K562 (cell line): ENCODE measurements at regions not wholly inside any gene's neighbourhood (a gene's known extent, or its start where the extent isn't known, plus 50 kb on each side); places are given as distances from the start of the nearest gene placed in this dataset.
A peak's percentile ranks its signal among the peaks of the same experiment; 100 is the strongest.

Experiments
- ATAC-seq: fragments of 200-7000 bp; cut with Tn5 transposase; 3 replicates; pipeline ENCODE4 v1.9.1; 2020; ENCODE audit warnings: moderate library complexity
- BruUV-seq: library from RNA; stranded (reverse); fragments of 400-500 nt; replicated peaks from 2 replicates; lab custom pipeline; 2021; lab: Mats Ljungman, UMichigan
- CTCF ChIA-PET: fragments of 300-600 bp; formaldehyde crosslinking; extraction: SDS; loops from one replicate; lab custom pipeline; 2021; ENCODE audit warnings: low intra/inter-chr PET ratio; lab: Yijun Ruan, JAX
- POLR2A ChIA-PET: fragments of 300-600, 350-650 bp; sonication (Branson Sonifier 250); formaldehyde crosslinking; extraction: SDS; loops from one replicate; lab custom pipeline; 2021; ENCODE audit warnings: antibody characterized with exemption, inconsistent platforms; lab: Yijun Ruan, JAX
- DNase-seq, 4 experiments: peaks; one replicate each; pipeline versions ENCODE4 v3.0.0 to v3.0.0-alpha.2; 2011 to 2018; ENCODE audit warnings: low spot score in 3 of 4, mixed read lengths in 3 of 4; ENCODE audit errors: extremely low read depth in 1 of 4
- FAIRE-seq: peaks from 2 replicates; lab custom pipeline; 2011; peaks lifted over from hg19 to GRCh38; lab: Jason Lieb, UNC
- H2AFZ ChIP-seq: 2 replicates; pipeline ENCODE4 v1.6.0; 2011; ENCODE audit warnings: low read depth, low read length, control low read depth, inconsistent platforms
- H3K27ac ChIP-seq: fragments of 200-600 bp; 3 replicates; pipeline ENCODE4 v1.8.0; 2011; ENCODE audit warnings: low read depth, mild to moderate bottlenecking, control low read depth, inconsistent platforms, low read length, moderate library complexity, mixed read lengths; ENCODE audit errors: extremely low read depth
- H3K27me3 ChIP-seq, 2 experiments: fragments of 300-600 bp in 1 of 2; 2 replicates in 1 of 2; 3 replicates in 1 of 2; pipeline versions ENCODE4 v1.6.0 to v1.8.0; 2011; ENCODE audit warnings: inconsistent platforms in 2 of 2, low read length in 2 of 2, mild to moderate bottlenecking in 1 of 2, mixed read lengths in 1 of 2, moderate library complexity in 1 of 2; ENCODE audit not compliant: control insufficient read depth in 2 of 2, insufficient read depth in 2 of 2
- H3K36me3 ChIP-seq: fragments of 300-600 bp; 3 replicates; pipeline ENCODE4 v1.8.0; 2011; ENCODE audit warnings: mild to moderate bottlenecking, low read length, inconsistent platforms; ENCODE audit not compliant: control insufficient read depth, insufficient read depth
- H3K4me1 ChIP-seq, 2 experiments: fragments of 200-600 bp in 1 of 2; replicated peaks in 1 of 2; 2 replicates in 1 of 2; 3 replicates in 1 of 2; pipeline versions ENCODE4 v1.5.1 to v1.8.0; 2011; ENCODE audit warnings: inconsistent platforms in 2 of 2, low read length in 2 of 2, mild to moderate bottlenecking in 1 of 2, mixed read lengths in 1 of 2, moderate library complexity in 1 of 2; ENCODE audit not compliant: control insufficient read depth in 2 of 2, insufficient read depth in 2 of 2
- H3K4me2 ChIP-seq: 2 replicates; pipeline ENCODE4 v1.6.1; 2011; ENCODE audit warnings: low read length, control low read depth, inconsistent platforms, mixed read lengths; ENCODE audit not compliant: insufficient read depth
- H3K4me3 ChIP-seq: fragments of 200-600 bp; sonication (generic), shearing (Covaris generic); 2 replicates; pipeline ENCODE4 v1.5.1; 2016; ENCODE audit warnings: control low read depth, inconsistent platforms
- H3K79me2 ChIP-seq: fragments of 200-600 bp; 3 replicates; pipeline ENCODE4 v1.8.0; 2011; ENCODE audit warnings: low read length, inconsistent platforms; ENCODE audit not compliant: control insufficient read depth, insufficient read depth
- H3K9ac ChIP-seq, 2 experiments: 2 replicates each; pipeline versions ENCODE4 v1.6.0 to v1.6.1; 2011; ENCODE audit warnings: low read depth in 2 of 2, low read length in 2 of 2, control low read depth in 1 of 2, inconsistent platforms in 1 of 2, mild to moderate bottlenecking in 1 of 2, mixed read lengths in 1 of 2; ENCODE audit not compliant: insufficient read depth in 1 of 2
- H3K9me1 ChIP-seq: one replicate; pipeline ENCODE4 v1.6.0; 2011; ENCODE audit warnings: inconsistent platforms, mild to moderate bottlenecking, low read length, moderate library complexity; ENCODE audit not compliant: control insufficient read depth, insufficient read depth
- H3K9me3 ChIP-seq: replicated peaks from 2 replicates; pipeline ENCODE4 v1.5.1; 2011; ENCODE audit warnings: low read depth, low read length, inconsistent platforms; ENCODE audit not compliant: control insufficient read depth, insufficient read depth
- H4K20me1 ChIP-seq: replicated peaks from 2 replicates; pipeline ENCODE4 v1.6.1; 2011; ENCODE audit warnings: low read length, inconsistent platforms, mixed read lengths; ENCODE audit not compliant: control insufficient read depth, insufficient read depth
- CBX1 ChIP-seq: sonication (generic); IDR thresholded peaks from 2 replicates; pipeline ENCODE4 v1.6.1; 2016; ENCODE audit warnings: antibody characterized with exemption, low read depth, mild to moderate bottlenecking
- HINFP ChIP-seq: fragments of 450-650 bp; conservative IDR thresholded peaks from 2 replicates; pipeline ENCODE4 v1.6.1; 2016; ENCODE audit warnings: missing genetic modification characterization, low read depth, mild to moderate bottlenecking, control low read depth, missing compliant biosample characterization
- NRF1 ChIP-seq, 2 experiments: fragments of 450-650 bp; IDR thresholded peaks in 1 of 2; conservative IDR thresholded peaks in 1 of 2; 2 replicates each; pipeline ENCODE4 v1.6.1; 2014; ENCODE audit warnings: mild to moderate bottlenecking in 2 of 2
- ZFPM2 ChIP-seq: fragments of 250-450 bp; sonication (Bioruptor Pico); IDR thresholded peaks from 2 replicates; pipeline ENCODE4 v1.5.1; 2022; ENCODE audit warnings: mild to moderate bottlenecking
- ZNF124 ChIP-seq: sonication (generic); formaldehyde crosslinking; IDR thresholded peaks from 2 replicates; pipeline ENCODE4 v1.8.1; 2022; ENCODE audit warnings: missing genetic modification reagents
- ZNF561 ChIP-seq: fragments of 450-650 bp; formaldehyde crosslinking; conservative IDR thresholded peaks from 2 replicates; pipeline ENCODE4 v1.4.0; 2020; ENCODE audit warnings: mild to moderate bottlenecking, moderate library complexity
- ZNF764 ChIP-seq: fragments of 250-450 bp; sonication (Bioruptor Pico); IDR thresholded peaks from 2 replicates; pipeline ENCODE4 v1.4.0; 2020; ENCODE audit warnings: low read depth, mild to moderate bottlenecking, moderate library complexity
- WGBS: fragments of 100-300 bp; shearing (Covaris generic); methylation state at CpG from one replicate; pipeline ENCODE4 v1.1.6; 2016; ENCODE audit warnings: low coverage, mixed read lengths; ENCODE audit not compliant: insufficient coverage; ENCODE audit errors: missing lambda C conversion rate; 5-methylcytosine and 5-hydroxymethylcytosine counted together
- in situ Hi-C: fragments of 300-500 bp; cut with MboI; formaldehyde crosslinking; loops from 4 replicates; pipeline ENCODE4 v1.15.0; 2018; ENCODE audit warnings: inconsistent platforms, mixed read lengths
- intact Hi-C: fragments of 100-400 bp; cut with micrococcal nuclease; formaldehyde crosslinking; loops from 2 replicates; pipeline ENCODE4 v1.14.2; 2022

GRCh38 chr6:44627091-44627882, 239.8 kb downstream of the CDC5L start:
- TF ChIP-seq NRF1 (conservative IDR thresholded peaks at IDR 0.05 in 1 of 2, IDR thresholded peaks at IDR 0.05 in 1 of 2) (peak; percentile 57 to 69), CBX1 (no peak)
- BruUV-seq, result no TSS peak
- Histone ChIP-seq H3K36me3 (no peaks in the 10 kb centered on the region), H3K9me3 (no peaks in the 10 kb centered on the region), H3K4me1 (no peaks in the 10 kb centered on the region), H2AFZ (no peak overlapping the region), H3K4me3 (no peak overlapping the region), H3K9ac (no peak overlapping the region), H4K20me1 (no peaks in the 10 kb centered on the region; the same call in 1 of the 2 replicates), H3K27me3 (peaks cover 7 to 63% of the 10 kb centered on the region in 2 experiments; a peak in 3 of 5 replicates), H3K4me2 (no peak overlapping the region), H3K79me2 (no peaks in the 10 kb centered on the region), H3K9me1 (no peaks in the 10 kb centered on the region), H3K27ac (no peak overlapping the region)
- CTCF ChIA-PET, result no interaction called here
- POLR2A ChIA-PET, result interaction anchor here (0.7 kb wide), 1 partner anchor 9 kb away, joined by 3 read pairs; no protein-coding TSS in a partner anchor
- ATAC-seq (no peak), FAIRE-seq (no peak), DNase-seq (no peak)
- intact Hi-C loops, result no loop called here
- 14% methylated on average over 23 of the region's 23 CpGs for WGBS
- in situ Hi-C loops, result no loop called here

GRCh38 chr6:44627883-44628271, 240.4 kb downstream of the CDC5L start:
- BruUV-seq, result no TSS peak
- H3K4me2 ChIP-seq, result no peak overlapping the region
- CTCF ChIA-PET, result no interaction called here
- peaks cover 6 to 63% of the 10 kb centered on the region in 2 experiments; a peak in 4 of 5 replicates for H3K27me3 ChIP-seq
- H3K36me3 ChIP-seq, result no peaks in the 10 kb centered on the region
- no peaks in the 10 kb centered on the region for H3K79me2 ChIP-seq
- no peaks in the 10 kb centered on the region for H3K4me1 ChIP-seq
- POLR2A ChIA-PET, result interaction anchor here (0.6 kb wide), 1 partner anchor 142 kb away, joined by 3 read pairs; no protein-coding TSS in a partner anchor
- 1% methylated on average over 7 of the region's 7 CpGs for WGBS
- DNase-seq (no peak), ATAC-seq (no peak), FAIRE-seq (no peak)
- H4K20me1 ChIP-seq, result no peaks in the 10 kb centered on the region; the same call in 1 of the 2 replicates
- H3K9ac ChIP-seq, result no peak overlapping the region
- intact Hi-C loops (no loop called here), in situ Hi-C loops (no loop called here)
- no peak overlapping the region for H3K4me3 ChIP-seq
- H3K27ac ChIP-seq, result no peak overlapping the region
- no peak overlapping the region for H2AFZ ChIP-seq
- H3K9me3 ChIP-seq, result no peaks in the 10 kb centered on the region
- no peaks in the 10 kb centered on the region for H3K9me1 ChIP-seq
- TF ChIP-seq HINFP (tag) (no peak), ZNF561 (no peak), ZFPM2 (CRISPR knock-in tag) (no peak), ZNF764 (CRISPR knock-in tag) (no peak), ZNF124 (CRISPR knock-in tag) (no peak)
